ENCODE measurements at regions not wholly inside any gene's neighbourhood (a gene's known extent, or its start where the extent isn't known, plus 50 kb on each side); places are given as distances from the start of the nearest gene placed in this dataset.

DNA sequence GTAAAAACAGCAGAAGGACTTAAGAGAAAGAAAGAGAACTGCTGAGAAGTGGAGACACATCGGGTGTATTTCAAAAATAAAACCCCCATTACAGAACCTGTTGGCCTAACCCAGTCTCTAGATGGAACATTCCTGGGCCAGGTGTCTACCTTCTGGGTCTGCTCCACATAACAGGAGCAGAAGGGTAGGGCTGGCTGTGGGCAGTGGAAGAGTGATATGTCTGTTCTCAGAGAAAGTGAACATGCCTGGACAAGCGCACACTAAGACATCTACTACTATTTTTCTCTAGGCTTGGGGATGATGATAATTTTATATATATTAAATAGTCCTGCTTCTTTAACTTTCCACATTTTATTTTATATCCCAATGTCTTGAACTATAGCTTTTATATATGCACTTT, 267.1 kb downstream of the TBC1D4 start:
- TF ChIP-seq, protein P1, sequence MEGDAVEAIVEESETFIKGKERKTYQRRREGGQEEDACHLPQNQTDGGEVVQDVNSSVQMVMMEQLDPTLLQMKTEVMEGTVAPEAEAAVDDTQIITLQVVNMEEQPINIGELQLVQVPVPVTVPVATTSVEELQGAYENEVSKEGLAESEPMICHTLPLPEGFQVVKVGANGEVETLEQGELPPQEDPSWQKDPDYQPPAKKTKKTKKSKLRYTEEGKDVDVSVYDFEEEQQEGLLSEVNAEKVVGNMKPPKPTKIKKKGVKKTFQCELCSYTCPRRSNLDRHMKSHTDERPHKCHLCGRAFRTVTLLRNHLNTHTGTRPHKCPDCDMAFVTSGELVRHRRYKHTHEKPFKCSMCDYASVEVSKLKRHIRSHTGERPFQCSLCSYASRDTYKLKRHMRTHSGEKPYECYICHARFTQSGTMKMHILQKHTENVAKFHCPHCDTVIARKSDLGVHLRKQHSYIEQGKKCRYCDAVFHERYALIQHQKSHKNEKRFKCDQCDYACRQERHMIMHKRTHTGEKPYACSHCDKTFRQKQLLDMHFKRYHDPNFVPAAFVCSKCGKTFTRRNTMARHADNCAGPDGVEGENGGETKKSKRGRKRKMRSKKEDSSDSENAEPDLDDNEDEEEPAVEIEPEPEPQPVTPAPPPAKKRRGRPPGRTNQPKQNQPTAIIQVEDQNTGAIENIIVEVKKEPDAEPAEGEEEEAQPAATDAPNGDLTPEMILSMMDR (IDR thresholded peaks at IDR 0.05 in 4 of 5, conservative IDR thresholded peaks at IDR 0.05 in 1 of 5): no peak
- TF ChIP-seq POLR2A (IDR thresholded peaks at IDR 0.05): no peak

Data from gastrocnemius medialis (tissue), 4 donors.